ENCODE measurements at regions not wholly inside any gene's neighbourhood (a gene's known extent, or its start where the extent isn't known, plus 50 kb on each side); places are given as distances from the start of the nearest gene placed in this dataset.
"Not testable (repeated sequence)": the region's sequence is repeated elsewhere in the genome, so short reads cannot be mapped to it uniquely, and the experiment has no call there.

DNA sequence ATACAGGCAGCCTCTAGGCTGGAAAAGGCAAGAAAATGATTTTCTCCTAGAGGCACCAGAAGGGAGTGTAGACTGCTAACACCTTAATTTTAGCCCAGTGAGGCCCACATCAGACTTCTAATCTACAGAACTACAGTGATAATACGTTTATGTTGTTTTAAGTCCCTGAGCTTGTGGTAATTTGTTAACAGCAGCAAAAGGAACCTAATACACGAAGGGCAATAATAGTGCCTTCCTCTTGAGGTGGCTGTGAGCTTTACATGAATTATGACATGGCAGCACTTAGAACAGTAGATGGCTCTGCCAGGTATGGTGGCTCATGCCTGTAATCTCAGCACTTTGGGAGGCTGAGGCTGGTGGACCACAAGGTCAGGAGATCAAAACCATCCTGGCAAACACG is 118.8 kb downstream of the ZNF664 start:
- H3K36me3 Mint-ChIP-seq (ENCODE audit: low read depth), result no peaks in the 10 kb centered on the region
- no peak for ATAC-seq
- no peak for DNase-seq
- H3K4me1 Mint-ChIP-seq (ENCODE audit: low read depth), result no peaks in the 10 kb centered on the region
- intact Hi-C loops (cut with micrococcal nuclease), result no loop called here
- POLR2A ChIA-PET, result no interaction called here
- H3K4me3 Mint-ChIP-seq, result no peak overlapping the region
- CTCF ChIA-PET, result no interaction called here
- H3K27ac Mint-ChIP-seq, result no peak overlapping the region
- H3K9me3 Mint-ChIP-seq, result no peaks in the 10 kb centered on the region
- TF ChIP-seq, protein P1, sequence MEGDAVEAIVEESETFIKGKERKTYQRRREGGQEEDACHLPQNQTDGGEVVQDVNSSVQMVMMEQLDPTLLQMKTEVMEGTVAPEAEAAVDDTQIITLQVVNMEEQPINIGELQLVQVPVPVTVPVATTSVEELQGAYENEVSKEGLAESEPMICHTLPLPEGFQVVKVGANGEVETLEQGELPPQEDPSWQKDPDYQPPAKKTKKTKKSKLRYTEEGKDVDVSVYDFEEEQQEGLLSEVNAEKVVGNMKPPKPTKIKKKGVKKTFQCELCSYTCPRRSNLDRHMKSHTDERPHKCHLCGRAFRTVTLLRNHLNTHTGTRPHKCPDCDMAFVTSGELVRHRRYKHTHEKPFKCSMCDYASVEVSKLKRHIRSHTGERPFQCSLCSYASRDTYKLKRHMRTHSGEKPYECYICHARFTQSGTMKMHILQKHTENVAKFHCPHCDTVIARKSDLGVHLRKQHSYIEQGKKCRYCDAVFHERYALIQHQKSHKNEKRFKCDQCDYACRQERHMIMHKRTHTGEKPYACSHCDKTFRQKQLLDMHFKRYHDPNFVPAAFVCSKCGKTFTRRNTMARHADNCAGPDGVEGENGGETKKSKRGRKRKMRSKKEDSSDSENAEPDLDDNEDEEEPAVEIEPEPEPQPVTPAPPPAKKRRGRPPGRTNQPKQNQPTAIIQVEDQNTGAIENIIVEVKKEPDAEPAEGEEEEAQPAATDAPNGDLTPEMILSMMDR (IDR thresholded peaks at IDR 0.05), result no peak
- H3K27me3 Mint-ChIP-seq, result no peaks in the 10 kb centered on the region

DNA sequence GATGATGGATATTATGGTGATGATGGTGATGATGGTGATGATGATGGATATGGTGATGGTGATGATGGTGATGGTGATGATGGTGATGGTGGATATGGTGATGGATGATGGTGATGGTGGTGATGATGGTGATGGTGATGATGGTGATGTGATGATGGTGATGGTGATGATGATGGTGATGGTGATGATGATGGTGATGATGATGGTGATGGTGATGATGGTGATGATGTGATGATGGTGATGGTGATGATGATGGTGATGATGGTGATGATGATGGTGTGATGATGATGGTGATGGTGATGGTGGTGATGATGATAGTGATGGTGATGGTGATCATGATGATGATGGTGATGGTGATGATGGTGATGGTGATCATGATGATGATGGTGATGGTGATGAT is 119.5 kb downstream of the ZNF664 start:
- H3K27me3 Mint-ChIP-seq; H3K9me3 Mint-ChIP-seq; DNase-seq; H3K4me1 Mint-ChIP-seq (ENCODE audit: low read depth); H3K36me3 Mint-ChIP-seq (ENCODE audit: low read depth); H3K4me3 Mint-ChIP-seq; CTCF ChIA-PET; intact Hi-C loops (cut with micrococcal nuclease); POLR2A ChIA-PET; ATAC-seq; H3K27ac Mint-ChIP-seq: not testable (repeated sequence)

DNA sequence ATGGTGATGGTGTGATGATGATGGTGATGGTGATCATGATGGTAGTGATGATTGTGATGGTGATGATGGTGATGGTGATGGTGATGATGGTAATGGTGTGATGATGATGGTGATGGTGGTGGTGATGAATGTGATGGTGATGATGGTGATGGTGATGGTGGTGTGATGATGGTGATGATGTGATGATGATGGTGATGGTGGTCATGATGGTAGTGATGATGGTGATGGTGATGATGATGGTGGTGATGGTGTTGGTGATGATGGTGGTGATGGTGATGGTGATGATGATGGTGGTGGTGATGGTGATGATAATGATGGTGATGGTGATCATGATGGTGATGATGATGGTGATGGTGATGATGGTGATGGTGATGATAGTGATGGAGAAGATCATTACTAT is 120.3 kb downstream of the ZNF664 start:
- no peaks in the 10 kb centered on the region for H3K27me3 Mint-ChIP-seq
- no peaks in the 10 kb centered on the region for H3K9me3 Mint-ChIP-seq
- H3K36me3 Mint-ChIP-seq (ENCODE audit: low read depth), result no peaks in the 10 kb centered on the region
- no peaks in the 10 kb centered on the region for H3K4me1 Mint-ChIP-seq (ENCODE audit: low read depth)
- POLR2A ChIA-PET, result no interaction called here
- H3K27ac Mint-ChIP-seq, result no peak overlapping the region
- intact Hi-C loops (cut with micrococcal nuclease), result no loop called here
- no peak for ATAC-seq
- CTCF ChIA-PET, result no interaction called here
- no peak overlapping the region for H3K4me3 Mint-ChIP-seq
- DNase-seq, result no peak
- TF ChIP-seq, protein P1 (IDR thresholded peaks at IDR 0.05), result no peak

DNA sequence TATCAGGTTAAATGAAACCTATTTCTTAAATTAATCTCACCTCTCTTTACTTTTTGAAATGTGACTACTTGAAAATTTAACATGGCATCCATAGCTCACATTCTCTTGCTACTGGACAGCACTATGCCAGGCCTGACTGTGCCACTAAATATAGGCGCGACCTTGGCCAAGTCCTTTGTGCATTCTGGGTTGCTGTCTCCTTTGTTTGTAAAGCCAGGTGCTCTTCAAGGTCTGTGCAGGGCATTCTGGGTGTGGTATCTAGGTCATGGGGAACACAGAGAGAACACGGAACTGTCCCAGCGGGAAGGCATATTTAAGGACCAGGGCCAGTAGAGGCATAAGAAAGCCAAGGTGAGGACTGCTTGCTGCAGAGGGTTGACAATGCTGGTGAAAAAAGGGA is 121.2 kb downstream of the ZNF664 start:
- CTCF ChIA-PET, result no interaction called here
- POLR2A ChIA-PET, result no interaction called here
- DNase-seq, result no peak
- intact Hi-C loops (cut with micrococcal nuclease), result no loop called here
- no peak for ATAC-seq
- Mint-ChIP-seq H3K4me3 (no peak overlapping the region), H3K27ac (no peak overlapping the region), H3K27me3 (no peaks in the 10 kb centered on the region), H3K4me1 (ENCODE audit: low read depth) (no peaks in the 10 kb centered on the region), H3K36me3 (ENCODE audit: low read depth) (no peaks in the 10 kb centered on the region), H3K9me3 (no peaks in the 10 kb centered on the region)
- TF ChIP-seq, protein P1 (IDR thresholded peaks at IDR 0.05), result no peak

DNA sequence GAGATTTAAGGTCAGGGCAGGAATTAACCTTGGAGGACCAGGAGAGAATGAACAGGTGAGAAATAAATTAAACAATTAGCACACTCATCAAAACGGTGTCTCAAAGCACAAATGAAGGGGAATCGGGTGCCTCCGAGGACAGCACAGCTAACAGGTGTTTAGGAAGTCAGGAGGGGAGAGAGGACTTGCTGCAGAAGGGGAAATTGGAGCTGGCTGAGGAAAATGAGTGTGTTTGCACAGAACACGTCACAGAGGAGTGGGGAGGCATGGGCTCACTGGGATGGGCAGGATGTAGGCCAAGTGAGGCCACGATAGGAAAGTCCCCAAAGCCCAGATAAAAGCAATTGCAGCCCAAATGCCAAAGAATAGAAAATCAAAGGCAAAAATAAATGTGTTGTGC is 121.7 kb downstream of the ZNF664 start:
- no peak overlapping the region for H3K27ac Mint-ChIP-seq
- no peaks in the 10 kb centered on the region for H3K4me1 Mint-ChIP-seq (ENCODE audit: low read depth)
- ChIA-PET CTCF (no interaction called here), POLR2A (no interaction called here)
- no peaks in the 10 kb centered on the region for H3K9me3 Mint-ChIP-seq
- no peaks in the 10 kb centered on the region for H3K27me3 Mint-ChIP-seq
- no peak for DNase-seq
- ATAC-seq, result no peak
- intact Hi-C loops (cut with micrococcal nuclease), result no loop called here
- TF ChIP-seq, protein P1 (IDR thresholded peaks at IDR 0.05), result no peak
- H3K4me3 Mint-ChIP-seq, result no peak overlapping the region
- no peaks in the 10 kb centered on the region for H3K36me3 Mint-ChIP-seq (ENCODE audit: low read depth)

DNA sequence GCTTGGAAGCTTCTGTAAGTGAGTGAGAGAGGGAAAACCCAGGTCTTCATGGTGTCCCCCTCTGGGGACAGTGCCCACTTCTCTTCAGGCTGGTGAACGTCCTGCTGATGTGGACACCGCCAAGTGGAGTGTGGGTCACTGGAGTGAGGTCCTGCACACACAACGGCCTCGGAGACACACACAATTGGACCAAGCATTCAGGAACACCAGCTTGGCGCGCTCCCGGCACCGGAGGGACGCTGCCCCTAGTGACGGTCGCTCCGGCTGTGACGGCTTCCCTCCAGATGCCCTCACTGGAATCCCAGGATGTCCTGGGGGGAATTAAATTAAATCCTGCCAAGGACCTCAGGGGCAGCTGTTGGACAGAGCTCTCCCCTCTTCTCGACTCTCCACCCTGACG is 123.1 kb downstream of the ZNF664 start:
- Mint-ChIP-seq H3K36me3 (ENCODE audit: low read depth) (no peaks in the 10 kb centered on the region), H3K27ac (no peak overlapping the region), H3K9me3 (no peaks in the 10 kb centered on the region), H3K27me3 (no peaks in the 10 kb centered on the region), H3K4me1 (ENCODE audit: low read depth) (no peaks in the 10 kb centered on the region), H3K4me3 (no peak overlapping the region)
- DNase-seq (no peak), ATAC-seq (no peak)
- intact Hi-C loops (cut with micrococcal nuclease), result no loop called here
- TF ChIP-seq, protein P1 (IDR thresholded peaks at IDR 0.05), result no peak
- ChIA-PET CTCF (no interaction called here), POLR2A (interaction anchor here (0.6 kb wide), 1 partner anchor 467 kb away, joined by 3 read pairs; no protein-coding TSS in a partner anchor)
